PFSK-1 (cell line): ENCODE measurements at regions not wholly inside any gene's neighbourhood (a gene's known extent, or its start where the extent isn't known, plus 50 kb on each side); places are given as distances from the start of the nearest gene placed in this dataset.

ENCODE experiments used
- FOXP2 ChIP-seq: optimal IDR thresholded peaks from 2 replicates; pipeline ENCODE3; 2011; ENCODE audit warnings: borderline replicate concordance, control low read depth, inconsistent platforms; ENCODE audit not compliant: insufficient read depth; ENCODE audit errors: extremely low read length, extremely low read depth
- POLR2AphosphoS5 ChIP-seq: IDR thresholded peaks from 2 replicates; pipeline ENCODE4 v1.6.1; 2012; ENCODE audit warnings: low read depth, mild to moderate bottlenecking, control low read depth, low read length, moderate library complexity
- REST ChIP-seq, 2 experiments: IDR thresholded peaks; 2 replicates each; pipeline versions ENCODE4 v1.6.1 to v1.8.0; 2011 to 2012; ENCODE audit warnings: low read depth in 2 of 2, low read length in 2 of 2, control low read depth in 1 of 2, inconsistent platforms in 1 of 2, mild to moderate bottlenecking in 1 of 2, moderate library complexity in 1 of 2; ENCODE audit not compliant: insufficient read depth in 1 of 2
- SIN3A ChIP-seq: IDR thresholded peaks from 2 replicates; pipeline ENCODE4 v1.6.1; 2012; ENCODE audit warnings: mild to moderate bottlenecking, low read length, moderate library complexity, borderline replicate concordance; ENCODE audit not compliant: insufficient read depth
- TAF1 ChIP-seq: IDR thresholded peaks from 2 replicates; pipeline ENCODE4 v1.6.1; 2012; ENCODE audit warnings: low read length, control low read depth, borderline replicate concordance; ENCODE audit not compliant: insufficient read depth

- no peak for TF ChIP-seq TAF1
- no peak for TF ChIP-seq REST (IDR thresholded peaks at IDR 0.05; ENCODE audit: insufficient read depth in 1 of 2, low read depth in 2 of 2, low read length in 2 of 2)
- no peak for TF ChIP-seq SIN3A
- no peak for TF ChIP-seq FOXP2
- no peak for TF ChIP-seq POLR2AphosphoS5
These were observed 377.3 kb upstream of the MEF2C start for GRCh38 chr5:89260254-89260653.

GRCh38 chr5:89255845-89256463 lies 373.0 kb upstream of the MEF2C start:
- no peak for TF ChIP-seq REST (IDR thresholded peaks at IDR 0.05; ENCODE audit: insufficient read depth in 1 of 2, low read depth in 2 of 2, low read length in 2 of 2)
- no peak for TF ChIP-seq TAF1
- no peak for TF ChIP-seq SIN3A
- no peak for TF ChIP-seq POLR2AphosphoS5
- TF ChIP-seq FOXP2, result no peak

GRCh38 chr5:89253666-89254352 lies 370.8 kb upstream of the MEF2C start:
- no peak for TF ChIP-seq POLR2AphosphoS5
- no peak for TF ChIP-seq FOXP2
- no peak for TF ChIP-seq REST (IDR thresholded peaks at IDR 0.05; ENCODE audit: insufficient read depth in 1 of 2, low read depth in 2 of 2, low read length in 2 of 2)
- no peak for TF ChIP-seq SIN3A
- TF ChIP-seq TAF1, result no peak

GRCh38 chr5:89246864-89247263 lies 363.9 kb upstream of the MEF2C start:
- TF ChIP-seq FOXP2 (no peak), TAF1 (no peak), POLR2AphosphoS5 (no peak), REST (IDR thresholded peaks at IDR 0.05; ENCODE audit: insufficient read depth in 1 of 2, low read depth in 2 of 2, low read length in 2 of 2) (no peak), SIN3A (no peak)
